Right lobe of liver (tissue), 6 donors: ENCODE measurements at regions not wholly inside any gene's neighbourhood (a gene's known extent, or its start where the extent isn't known, plus 50 kb on each side); places are given as distances from the start of the nearest gene placed in this dataset.

Experiments
- ATAC-seq, 4 donors: fragments of 200-7000 bp; cut with Tn5 transposase; one replicate each; pipeline ENCODE4 v1.9.1; 2020; ENCODE audit warnings: mild to moderate bottlenecking in 4 of 4, moderate library complexity in 4 of 4
- DNase-seq, 3 donors: peaks; one replicate each; pipeline ENCODE4 v3.0.0-alpha.2; 2020
- H3K27ac ChIP-seq, 3 donors: fragments of 200-600 bp; one replicate each; pipeline ENCODE4 v1.8.0; 2022
- H3K27me3 ChIP-seq, 2 donors: fragments of 200-600 bp; one replicate each; pipeline ENCODE4 v1.8.0; 2022
- H3K36me3 ChIP-seq, 4 donors: fragments of 200-600 bp; sonication (generic) in 1 of 4; one replicate each; pipeline versions ENCODE4 v1.5.1 to v1.8.0; 2017 to 2022; ENCODE audit warnings: control low read depth in 1 of 4
- H3K4me1 ChIP-seq, 4 donors: fragments of 200-600 bp; sonication (generic) in 1 of 4; one replicate each; pipeline versions ENCODE4 v1.5.1 to v1.8.0; 2017 to 2022; ENCODE audit warnings: control low read depth in 1 of 4
- H3K4me3 ChIP-seq, 3 donors: fragments of 200-600 bp; one replicate each; pipeline ENCODE4 v1.8.0; 2022
- H3K9me3 ChIP-seq, 4 donors: fragments of 200-600 bp; sonication (generic) in 1 of 4; one replicate each; pipeline versions ENCODE4 v1.5.1 to v1.8.0; 2017 to 2022; ENCODE audit warnings: control low read depth in 1 of 4
- POLR2A ChIP-seq: fragments of 450-650 bp; IDR thresholded peaks from one replicate; pipeline ENCODE4 v1.6.1; 2017; ENCODE audit warnings: antibody characterized with exemption, mild to moderate bottlenecking
- WGBS: methylation state at CpG from one replicate; pipeline ENCODE4 v1.1.6; 2018; ENCODE audit warnings: low coverage, low lambda C conversion rate; ENCODE audit not compliant: insufficient coverage; ENCODE audit errors: missing lambda C conversion rate; 5-methylcytosine and 5-hydroxymethylcytosine counted together
- intact Hi-C, 2 donors: fragments of 100-400 bp; cut with DNase I; formaldehyde crosslinking; loops; one replicate each; pipeline versions ENCODE4 v1.11.2 to v1.14.1; 2022
- TF ChIP-seq, protein P1 (sequence below), 4 donors: fragments of 200-600 bp in 3 of 4; fragments of 450-650 bp in 1 of 4; IDR thresholded peaks; one replicate each; pipeline versions ENCODE4 v1.5.1 to v1.8.0; 2016 to 2022; ENCODE audit warnings: antibody characterized with exemption in 4 of 4, mild to moderate bottlenecking in 2 of 4
- donor health status: DM: no; HTN: yes; CAD: no.
- donor health status: DM: no; HTN: no; CAD: no.
- donor health status: DM: no; HTN: no; CAD: no.
- donor health status: DM: no; HTN: yes; CAD: no.
- donor health status: DM: no; HTN: yes; CAD: no.

DNA sequence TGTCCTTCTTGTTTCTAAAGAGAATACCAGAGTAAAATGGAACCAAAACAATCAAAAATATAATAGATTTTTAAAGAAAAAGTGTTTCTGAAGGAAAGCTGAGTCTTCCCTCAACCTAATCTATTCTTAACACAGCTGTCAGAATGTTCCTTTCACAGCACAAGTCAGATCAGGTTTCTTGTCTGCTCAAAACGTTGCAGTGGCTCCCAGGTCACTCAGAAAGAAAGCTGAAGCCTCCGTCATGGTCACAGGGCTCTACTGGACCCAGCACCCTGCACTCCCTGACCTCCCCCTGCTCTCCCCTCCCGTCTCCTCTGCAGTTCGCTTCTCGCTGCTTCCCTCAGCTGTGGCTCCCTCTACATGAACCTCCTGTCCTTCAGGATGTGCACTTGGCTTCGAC is 90.7 kb upstream of the PTPRM start:
- Histone ChIP-seq H3K27ac (no peak overlapping the region), H3K27me3 (no peaks in the 10 kb centered on the region), H3K9me3 (no peaks in the 10 kb centered on the region), H3K4me1 (no peaks in the 10 kb centered on the region), H3K4me3 (no peak overlapping the region), H3K36me3 (no peaks in the 10 kb centered on the region)
- no peak for ATAC-seq
- TF ChIP-seq, protein P1, sequence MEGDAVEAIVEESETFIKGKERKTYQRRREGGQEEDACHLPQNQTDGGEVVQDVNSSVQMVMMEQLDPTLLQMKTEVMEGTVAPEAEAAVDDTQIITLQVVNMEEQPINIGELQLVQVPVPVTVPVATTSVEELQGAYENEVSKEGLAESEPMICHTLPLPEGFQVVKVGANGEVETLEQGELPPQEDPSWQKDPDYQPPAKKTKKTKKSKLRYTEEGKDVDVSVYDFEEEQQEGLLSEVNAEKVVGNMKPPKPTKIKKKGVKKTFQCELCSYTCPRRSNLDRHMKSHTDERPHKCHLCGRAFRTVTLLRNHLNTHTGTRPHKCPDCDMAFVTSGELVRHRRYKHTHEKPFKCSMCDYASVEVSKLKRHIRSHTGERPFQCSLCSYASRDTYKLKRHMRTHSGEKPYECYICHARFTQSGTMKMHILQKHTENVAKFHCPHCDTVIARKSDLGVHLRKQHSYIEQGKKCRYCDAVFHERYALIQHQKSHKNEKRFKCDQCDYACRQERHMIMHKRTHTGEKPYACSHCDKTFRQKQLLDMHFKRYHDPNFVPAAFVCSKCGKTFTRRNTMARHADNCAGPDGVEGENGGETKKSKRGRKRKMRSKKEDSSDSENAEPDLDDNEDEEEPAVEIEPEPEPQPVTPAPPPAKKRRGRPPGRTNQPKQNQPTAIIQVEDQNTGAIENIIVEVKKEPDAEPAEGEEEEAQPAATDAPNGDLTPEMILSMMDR (IDR thresholded peaks at IDR 0.05) = no peak
- TF ChIP-seq POLR2A = no peak
- 44% methylated on average over 5 of the region's 6 CpGs for WGBS
- DNase-seq = no peak
- intact Hi-C loops = no loop called here

DNA sequence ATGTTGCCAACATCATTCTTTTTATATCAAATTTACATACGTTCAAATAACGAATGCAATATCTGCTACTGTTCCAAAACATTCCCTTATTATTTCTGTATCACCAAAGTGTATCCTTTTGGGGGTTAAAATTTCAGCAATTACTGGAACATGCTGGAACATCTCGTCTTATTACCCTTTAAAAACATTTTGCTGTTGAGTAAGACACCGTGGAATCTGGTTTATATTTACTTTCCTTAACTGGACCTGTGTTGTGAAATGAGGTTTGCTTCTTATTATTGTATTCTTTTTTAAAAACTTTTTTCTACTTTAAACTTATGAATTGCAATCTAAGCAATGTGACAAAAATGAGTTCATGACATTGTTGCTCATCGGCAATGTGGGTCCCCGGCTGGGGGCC is 87.4 kb upstream of the PTPRM start:
- no peaks in the 10 kb centered on the region for H3K27me3 ChIP-seq
- WGBS = 22% methylated on average over 6 of the region's 6 CpGs
- DNase-seq (no peak), ATAC-seq (no peak)
- H3K9me3 ChIP-seq = no peaks in the 10 kb centered on the region
- no peak overlapping the region for H3K4me3 ChIP-seq
- no peak for TF ChIP-seq POLR2A
- TF ChIP-seq, protein P1 (IDR thresholded peaks at IDR 0.05) = no peak
- no peak overlapping the region for H3K27ac ChIP-seq
- no peaks in the 10 kb centered on the region for H3K36me3 ChIP-seq
- intact Hi-C loops = no loop called here
- H3K4me1 ChIP-seq = no peaks in the 10 kb centered on the region

- Histone ChIP-seq H3K4me1 (no peaks in the 10 kb centered on the region), H3K36me3 (no peaks in the 10 kb centered on the region), H3K27ac (no peak overlapping the region), H3K27me3 (no peaks in the 10 kb centered on the region), H3K4me3 (no peak overlapping the region), H3K9me3 (no peaks in the 10 kb centered on the region)
- DNase-seq (no peak), ATAC-seq (no peak)
- no peak for TF ChIP-seq POLR2A
- TF ChIP-seq, protein P1 (IDR thresholded peaks at IDR 0.05) = no peak
- intact Hi-C loops = no loop called here
- WGBS = 83% methylated on average over 5 of the region's 7 CpGs
These were observed 86.2 kb upstream of the PTPRM start for GRCh38 chr18:7480879-7481278.

DNA sequence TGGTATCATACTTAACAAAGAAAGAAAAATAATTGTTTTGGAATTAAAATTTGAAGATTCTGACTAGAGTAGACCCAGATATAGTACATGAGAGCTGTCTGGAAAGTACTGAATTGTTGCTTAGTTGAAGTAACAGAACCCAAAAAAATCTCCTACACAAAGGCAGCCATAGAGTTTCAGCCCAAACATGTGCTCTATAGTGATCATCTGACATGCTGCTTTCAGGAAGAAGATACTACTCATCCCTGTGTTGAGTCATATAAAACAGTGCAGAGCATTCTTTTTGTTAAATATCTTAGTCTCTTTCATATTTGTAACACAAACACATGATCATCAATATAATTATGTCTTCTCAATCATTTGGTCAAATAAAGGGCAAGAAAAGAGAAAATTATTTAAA is 84.8 kb upstream of the PTPRM start:
- no peaks in the 10 kb centered on the region for H3K4me1 ChIP-seq
- DNase-seq (no peak), ATAC-seq (no peak)
- intact Hi-C loops = no loop called here
- no peaks in the 10 kb centered on the region for H3K27me3 ChIP-seq
- TF ChIP-seq POLR2A = no peak
- TF ChIP-seq, protein P1 (IDR thresholded peaks at IDR 0.05) = no peak
- no peaks in the 10 kb centered on the region for H3K9me3 ChIP-seq
- H3K4me3 ChIP-seq = no peak overlapping the region
- no peak overlapping the region for H3K27ac ChIP-seq
- H3K36me3 ChIP-seq = no peaks in the 10 kb centered on the region

DNA sequence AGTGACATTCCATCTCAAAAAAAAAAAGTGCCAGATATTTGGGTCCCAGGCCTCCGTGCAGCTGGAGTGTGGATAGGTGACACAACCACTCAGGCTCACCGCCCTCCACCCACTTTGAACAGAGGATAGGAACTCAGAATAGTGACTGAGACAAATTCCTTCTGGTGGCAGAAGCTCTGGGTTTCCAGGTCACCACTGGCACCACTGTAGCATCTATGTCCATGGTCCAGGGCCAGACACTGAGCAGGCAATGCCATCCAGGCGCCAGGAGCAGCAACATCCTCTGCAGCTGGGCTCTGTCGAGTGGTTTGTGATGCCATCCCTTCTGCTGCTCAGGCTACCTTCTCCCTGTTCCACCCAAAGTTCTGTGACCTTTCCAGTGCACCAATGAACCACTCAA is 81.5 kb upstream of the PTPRM start:
- H3K4me1 ChIP-seq = no peaks in the 10 kb centered on the region
- intact Hi-C loops = no loop called here
- no peak for ATAC-seq
- TF ChIP-seq POLR2A = no peak
- H3K27ac ChIP-seq = no peak overlapping the region
- WGBS = 71% methylated on average over 2 of the region's 4 CpGs
- no peak for DNase-seq
- no peaks in the 10 kb centered on the region for H3K9me3 ChIP-seq
- no peaks in the 10 kb centered on the region for H3K36me3 ChIP-seq
- no peaks in the 10 kb centered on the region for H3K27me3 ChIP-seq
- no peak overlapping the region for H3K4me3 ChIP-seq
